Panc1 (cell line): ENCODE measurements at regions not wholly inside any gene's neighbourhood (a gene's known extent, or its start where the extent isn't known, plus 50 kb on each side); places are given as distances from the start of the nearest gene placed in this dataset.
A peak's percentile ranks its signal among the peaks of the same experiment; 100 is the strongest.

Experiments
- ATAC-seq: fragments of 200-7000 bp; cut with Tn5 transposase; 2 replicates; pipeline ENCODE4 v1.9.1; 2020; ENCODE audit warnings: mild to moderate bottlenecking, moderate library complexity
- BruUV-seq: library from RNA; stranded (reverse); fragments of 400-500 nt; replicated peaks from 2 replicates; lab custom pipeline; 2021; lab: Mats Ljungman, UMichigan
- CTCF ChIA-PET: fragments of 300-600 bp; sonication (Branson Sonifier 250); formaldehyde crosslinking; loops from one replicate; lab custom pipeline; 2022; ENCODE audit warnings: antibody characterized with exemption; lab: Charles Lee
- POLR2A ChIA-PET: fragments of 300-600 bp; sonication (Branson Sonifier 250); formaldehyde crosslinking; loops from one replicate; lab custom pipeline; 2022; ENCODE audit warnings: antibody characterized with exemption; lab: Charles Lee
- DNase-seq: peaks from one replicate; pipeline ENCODE4 v3.0.0-alpha.2; 2010; ENCODE audit warnings: low read depth, low spot score
- H3K27ac ChIP-seq: 2 replicates; pipeline ENCODE4 v1.5.1; 2011; ENCODE audit warnings: mild to moderate bottlenecking, low read length, inconsistent platforms
- H3K27me3 ChIP-seq: fragments of 200-500 bp; sonication (Bioruptor generic); 2 replicates; pipeline ENCODE4 v1.6.0; 2014; ENCODE audit warnings: low read length, inconsistent platforms; ENCODE audit not compliant: control insufficient read depth, insufficient read depth
- H3K36me3 ChIP-seq: fragments of 200-500 bp; sonication (Bioruptor generic); 2 replicates; pipeline ENCODE4 v1.5.1; 2014; ENCODE audit warnings: inconsistent platforms, mild to moderate bottlenecking, low read length, moderate library complexity; ENCODE audit not compliant: control insufficient read depth, insufficient read depth
- H3K4me1 ChIP-seq: 2 replicates; pipeline ENCODE4 v1.5.1; 2011; ENCODE audit warnings: inconsistent platforms, mild to moderate bottlenecking, low read length, moderate library complexity; ENCODE audit not compliant: control insufficient read depth, insufficient read depth
- H3K4me3 ChIP-seq, 2 experiments: 2 replicates each; pipeline ENCODE4 v1.5.1; 2011 to 2012; ENCODE audit warnings: low read depth in 2 of 2, low read length in 2 of 2, mild to moderate bottlenecking in 2 of 2, inconsistent platforms in 1 of 2, moderate library complexity in 1 of 2
- H3K9me3 ChIP-seq: fragments of 200-500 bp; sonication (Bioruptor generic); 2 replicates; pipeline ENCODE4 v1.5.1; 2014; ENCODE audit warnings: low read depth, mild to moderate bottlenecking, inconsistent platforms, low read length, moderate library complexity; ENCODE audit not compliant: control insufficient read depth, insufficient read depth
- POLR2AphosphoS5 ChIP-seq: IDR thresholded peaks from 2 replicates; pipeline ENCODE4 v1.6.1; 2012; ENCODE audit warnings: mild to moderate bottlenecking, low read depth, low read length, moderate library complexity
- SIN3A ChIP-seq: IDR thresholded peaks from 2 replicates; pipeline ENCODE4 v1.6.1; 2012; ENCODE audit warnings: low read depth, mild to moderate bottlenecking, low read length, moderate library complexity, borderline replicate concordance; ENCODE audit not compliant: insufficient read depth
- TCF7L2 ChIP-seq: IDR thresholded peaks from 2 replicates; pipeline ENCODE4 v1.6.1; 2011; ENCODE audit warnings: mild to moderate bottlenecking, low read depth, low read length, inconsistent platforms
- in situ Hi-C: cut with HindIII; loops from 2 replicates; pipeline ENCODE4 v1.10.0; 2016; ENCODE audit warnings: low sequenced_read_pairs, low pct_unique_long_range_greater_than_20kb
- intact Hi-C: fragments of 100-400 bp; cut with micrococcal nuclease; formaldehyde crosslinking; loops from one replicate; pipeline ENCODE4 v1.10.0; 2022; ENCODE audit not compliant: unreplicated experiment
- TF ChIP-seq, protein P1 (sequence below): fragments of 450-650 bp; IDR thresholded peaks from 2 replicates; pipeline ENCODE4 v1.5.1; 2017; ENCODE audit warnings: mild to moderate bottlenecking
- TF ChIP-seq, protein P2 (sequence below), 2 experiments: IDR thresholded peaks; 2 replicates each; pipeline ENCODE4 v1.6.1; 2011 to 2012; ENCODE audit warnings: low read depth in 2 of 2, control low read depth in 1 of 2, low read length in 1 of 2, mild to moderate bottlenecking in 1 of 2, moderate library complexity in 1 of 2; ENCODE audit not compliant: insufficient read depth in 1 of 2

DNA sequence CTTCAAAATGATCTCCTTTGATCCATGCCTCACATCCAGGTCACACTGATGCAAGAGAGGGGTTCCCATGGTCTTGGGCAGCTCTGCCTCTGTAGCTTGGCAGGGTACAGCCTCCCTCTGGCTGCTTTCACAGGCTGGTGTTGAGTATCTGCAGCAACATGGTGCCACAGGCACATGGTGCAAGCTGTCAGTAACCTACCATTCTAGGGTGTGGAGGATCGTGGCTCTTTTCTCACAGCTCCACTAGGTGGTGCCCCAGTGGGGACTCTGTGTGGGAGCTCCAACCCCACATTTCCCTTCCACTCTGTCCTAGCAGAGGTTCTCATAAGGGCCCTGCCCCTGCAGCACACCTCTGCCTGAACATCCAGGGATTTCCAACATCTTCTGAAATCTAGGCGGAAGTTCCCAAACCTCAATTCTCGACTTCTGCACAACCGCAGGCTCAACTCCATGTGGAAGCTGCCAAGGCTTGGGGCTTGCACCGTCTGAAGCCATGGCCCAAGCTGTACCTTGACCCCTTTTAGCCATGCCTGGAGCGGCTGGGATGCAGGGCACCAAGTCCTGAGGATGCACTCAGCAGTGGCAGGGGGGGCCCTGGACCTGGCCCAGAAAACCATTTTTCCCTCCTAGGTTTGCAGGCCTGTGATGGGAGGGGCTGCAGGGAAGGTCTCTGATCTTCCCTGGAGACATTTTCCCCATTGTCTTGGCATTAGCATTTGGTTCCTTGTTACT lies 137.8 kb upstream of the NUDT6 start:
- no TSS peak for BruUV-seq
- intact Hi-C loops: no loop called here
- POLR2A ChIA-PET: no interaction called here
- Histone ChIP-seq H3K4me1 (no peaks in the 10 kb centered on the region), H3K27ac (no peak overlapping the region), H3K4me3 (no peak overlapping the region), H3K27me3 (no peaks in the 10 kb centered on the region), H3K9me3 (no peaks in the 10 kb centered on the region), H3K36me3 (no peaks in the 10 kb centered on the region)
- TF ChIP-seq, protein P1, sequence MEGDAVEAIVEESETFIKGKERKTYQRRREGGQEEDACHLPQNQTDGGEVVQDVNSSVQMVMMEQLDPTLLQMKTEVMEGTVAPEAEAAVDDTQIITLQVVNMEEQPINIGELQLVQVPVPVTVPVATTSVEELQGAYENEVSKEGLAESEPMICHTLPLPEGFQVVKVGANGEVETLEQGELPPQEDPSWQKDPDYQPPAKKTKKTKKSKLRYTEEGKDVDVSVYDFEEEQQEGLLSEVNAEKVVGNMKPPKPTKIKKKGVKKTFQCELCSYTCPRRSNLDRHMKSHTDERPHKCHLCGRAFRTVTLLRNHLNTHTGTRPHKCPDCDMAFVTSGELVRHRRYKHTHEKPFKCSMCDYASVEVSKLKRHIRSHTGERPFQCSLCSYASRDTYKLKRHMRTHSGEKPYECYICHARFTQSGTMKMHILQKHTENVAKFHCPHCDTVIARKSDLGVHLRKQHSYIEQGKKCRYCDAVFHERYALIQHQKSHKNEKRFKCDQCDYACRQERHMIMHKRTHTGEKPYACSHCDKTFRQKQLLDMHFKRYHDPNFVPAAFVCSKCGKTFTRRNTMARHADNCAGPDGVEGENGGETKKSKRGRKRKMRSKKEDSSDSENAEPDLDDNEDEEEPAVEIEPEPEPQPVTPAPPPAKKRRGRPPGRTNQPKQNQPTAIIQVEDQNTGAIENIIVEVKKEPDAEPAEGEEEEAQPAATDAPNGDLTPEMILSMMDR: peak; percentile 16; the same call in 1 of the 2 replicates
- TF ChIP-seq POLR2AphosphoS5: no peak
- in situ Hi-C loops: no loop called here
- CTCF ChIA-PET: no interaction called here
- ATAC-seq: 0 out of 2 replicates have a peak, but pooled peaks have one; percentile 26
- DNase-seq: no peak

DNA sequence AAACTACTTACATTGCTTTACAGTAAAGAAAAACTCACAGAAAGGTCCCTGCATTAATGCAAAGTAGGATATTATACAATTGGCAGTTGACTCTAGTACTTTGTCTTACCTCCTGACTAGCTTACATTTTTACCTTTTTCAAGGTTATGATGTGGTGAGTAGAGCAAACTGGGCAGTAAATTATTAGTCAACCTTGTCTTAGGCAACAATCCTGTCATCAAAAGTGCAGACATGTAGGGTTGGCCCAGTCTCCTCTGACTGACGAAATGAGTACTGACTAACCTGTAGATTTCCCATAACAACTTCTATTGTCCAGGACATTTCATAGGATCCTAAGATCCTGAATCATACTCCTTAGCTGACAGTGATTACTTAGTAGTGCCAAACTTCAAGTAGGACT lies 142.0 kb upstream of the NUDT6 start:
- ChIA-PET POLR2A (no interaction called here), CTCF (no interaction called here)
- H3K27ac ChIP-seq: no peak overlapping the region

More for the DNA sequence above, 142.0 kb upstream of the NUDT6 start:
- Histone ChIP-seq H3K4me1 (no peaks in the 10 kb centered on the region), H3K36me3 (no peaks in the 10 kb centered on the region), H3K4me3 (no peak overlapping the region), H3K27me3 (no peaks in the 10 kb centered on the region), H3K9me3 (no peaks in the 10 kb centered on the region)
- in situ Hi-C loops (no loop called here), intact Hi-C loops (no loop called here)
- ATAC-seq (no peak), DNase-seq (no peak)
- no TSS peak for BruUV-seq
- TF ChIP-seq, protein P2, sequence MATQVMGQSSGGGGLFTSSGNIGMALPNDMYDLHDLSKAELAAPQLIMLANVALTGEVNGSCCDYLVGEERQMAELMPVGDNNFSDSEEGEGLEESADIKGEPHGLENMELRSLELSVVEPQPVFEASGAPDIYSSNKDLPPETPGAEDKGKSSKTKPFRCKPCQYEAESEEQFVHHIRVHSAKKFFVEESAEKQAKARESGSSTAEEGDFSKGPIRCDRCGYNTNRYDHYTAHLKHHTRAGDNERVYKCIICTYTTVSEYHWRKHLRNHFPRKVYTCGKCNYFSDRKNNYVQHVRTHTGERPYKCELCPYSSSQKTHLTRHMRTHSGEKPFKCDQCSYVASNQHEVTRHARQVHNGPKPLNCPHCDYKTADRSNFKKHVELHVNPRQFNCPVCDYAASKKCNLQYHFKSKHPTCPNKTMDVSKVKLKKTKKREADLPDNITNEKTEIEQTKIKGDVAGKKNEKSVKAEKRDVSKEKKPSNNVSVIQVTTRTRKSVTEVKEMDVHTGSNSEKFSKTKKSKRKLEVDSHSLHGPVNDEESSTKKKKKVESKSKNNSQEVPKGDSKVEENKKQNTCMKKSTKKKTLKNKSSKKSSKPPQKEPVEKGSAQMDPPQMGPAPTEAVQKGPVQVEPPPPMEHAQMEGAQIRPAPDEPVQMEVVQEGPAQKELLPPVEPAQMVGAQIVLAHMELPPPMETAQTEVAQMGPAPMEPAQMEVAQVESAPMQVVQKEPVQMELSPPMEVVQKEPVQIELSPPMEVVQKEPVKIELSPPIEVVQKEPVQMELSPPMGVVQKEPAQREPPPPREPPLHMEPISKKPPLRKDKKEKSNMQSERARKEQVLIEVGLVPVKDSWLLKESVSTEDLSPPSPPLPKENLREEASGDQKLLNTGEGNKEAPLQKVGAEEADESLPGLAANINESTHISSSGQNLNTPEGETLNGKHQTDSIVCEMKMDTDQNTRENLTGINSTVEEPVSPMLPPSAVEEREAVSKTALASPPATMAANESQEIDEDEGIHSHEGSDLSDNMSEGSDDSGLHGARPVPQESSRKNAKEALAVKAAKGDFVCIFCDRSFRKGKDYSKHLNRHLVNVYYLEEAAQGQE (IDR thresholded peaks at IDR 0.05; ENCODE audit: insufficient read depth in 1 of 2, low read depth in 2 of 2, low read length in 1 of 2): no peak
- no peak for TF ChIP-seq POLR2AphosphoS5
- TF ChIP-seq, protein P1: no peak
- TF ChIP-seq TCF7L2: no peak
- no peak for TF ChIP-seq SIN3A
